Fibroblast of villous mesenchyme (primary cell): ENCODE measurements at regions not wholly inside any gene's neighbourhood (a gene's known extent, or its start where the extent isn't known, plus 50 kb on each side); places are given as distances from the start of the nearest gene placed in this dataset.

Experiments
- DNase-seq: peaks from one replicate; pipeline ENCODE4 v3.0.0-alpha.2; 2010; ENCODE audit warnings: low read depth
- H3K4me3 ChIP-seq: 2 replicates; pipeline ENCODE4 v1.5.1; 2011; ENCODE audit warnings: low read depth, mild to moderate bottlenecking, low read length
- CTCF ChIP-seq: IDR thresholded peaks from 2 replicates; pipeline ENCODE4 v1.5.1; 2012; ENCODE audit warnings: low read depth, mild to moderate bottlenecking, low read length; ENCODE audit not compliant: insufficient read depth

GRCh38 chr20:24806705-24807676, 142.1 kb upstream of the CST7 start:
- TF ChIP-seq CTCF, result no peak
- H3K4me3 ChIP-seq, result no peak overlapping the region
- no peak for DNase-seq

- TF ChIP-seq CTCF, result no peak
- no peak overlapping the region for H3K4me3 ChIP-seq
- no peak for DNase-seq
Observed at GRCh38 chr20:24808616-24809015, 140.5 kb upstream of the CST7 start.

- DNase-seq, result no peak
- no peak overlapping the region for H3K4me3 ChIP-seq
- no peak for TF ChIP-seq CTCF
Observed at GRCh38 chr20:24809606-24810005, 139.5 kb upstream of the CST7 start.

- no peak for TF ChIP-seq CTCF
- no peak overlapping the region for H3K4me3 ChIP-seq
- no peak for DNase-seq
Observed at GRCh38 chr20:24810676-24811407, 138.2 kb upstream of the CST7 start.

GRCh38 chr20:24812373-24812772, 136.7 kb upstream of the CST7 start:
- no peak for DNase-seq
- H3K4me3 ChIP-seq, result no peak overlapping the region
- TF ChIP-seq CTCF, result no peak

GRCh38 chr20:24813080-24813479, 136.0 kb upstream of the CST7 start:
- no peak for DNase-seq
- no peak for TF ChIP-seq CTCF
- no peak overlapping the region for H3K4me3 ChIP-seq
